A549 (cell line): ENCODE measurements at regions not wholly inside any gene's neighbourhood (a gene's known extent, or its start where the extent isn't known, plus 50 kb on each side); places are given as distances from the start of the nearest gene placed in this dataset.

Experiments used
- ATAC-seq, 2 experiments: fragments of 200-7000 bp in 1 of 2; fragments of >200 bp in 1 of 2; cut with Nextera tagmentation in 1 of 2; cut with Tn5 transposase in 1 of 2; 3 replicates each; pipeline versions ENCODE4 v1.8.0 to v1.9.1; 2018 to 2020; ENCODE audit warnings: mild to moderate bottlenecking in 1 of 2, moderate library complexity in 1 of 2
- CTCF ChIA-PET: fragments of 300-600 bp; sonication (Branson Sonifier 250); formaldehyde crosslinking; extraction: SDS; loops from one replicate; lab custom pipeline; 2021; ENCODE audit warnings: antibody characterized with exemption, inconsistent platforms; lab: Yijun Ruan, JAX
- POLR2A ChIA-PET: fragments of 350-600 bp; formaldehyde crosslinking; extraction: SDS; loops from one replicate; lab custom pipeline; 2021; ENCODE audit warnings: antibody characterized with exemption, inconsistent platforms; lab: Yijun Ruan, JAX
- DNase-seq, 2 experiments: peaks; one replicate each; pipeline versions ENCODE4 v3.0.0 to v3.0.0-alpha.2; 2011 to 2016; ENCODE audit warnings: low read depth in 1 of 2, low spot score in 1 of 2
- FAIRE-seq: peaks from 2 replicates; lab custom pipeline; 2011; peaks lifted over from hg19 to GRCh38; lab: Jason Lieb, UNC
- H3K27ac ChIP-seq, 2 experiments: fragments of >200 bp; sonication (Bioruptor Twin); formaldehyde crosslinking; 3 replicates each; pipeline ENCODE4 v1.5.1; 2016 to 2017
- H3K4me1 ChIP-seq: fragments of >200 bp; sonication (Bioruptor Twin); formaldehyde crosslinking; 3 replicates; pipeline ENCODE4 v1.6.1; 2016
- H3K4me2 ChIP-seq: fragments of >200 bp; sonication (Bioruptor Twin); formaldehyde crosslinking; 3 replicates; pipeline ENCODE4 v1.6.1; 2016
- H3K4me3 ChIP-seq: fragments of >200 bp; sonication (Bioruptor Twin); formaldehyde crosslinking; 3 replicates; pipeline ENCODE4 v1.5.1; 2016
- H3K9me3 ChIP-seq: fragments of >200 bp; sonication (Bioruptor Twin); formaldehyde crosslinking; 3 replicates; pipeline ENCODE4 v1.6.1; 2016
- ATOH8 ChIP-seq: fragments of 250-450 bp; sonication (Bioruptor Pico); IDR thresholded peaks from 2 replicates; pipeline ENCODE4 v1.5.0; 2020; ENCODE audit warnings: low read depth, mild to moderate bottlenecking, moderate library complexity
- BHLHE40 ChIP-seq: IDR thresholded peaks from 2 replicates; pipeline ENCODE4 v1.6.1; 2012; ENCODE audit warnings: low read depth, low read length, inconsistent platforms
- CHD4 ChIP-seq: fragments of 200-600 bp; sonication (generic); IDR thresholded peaks from 2 replicates; pipeline ENCODE4 v1.6.1; 2016; ENCODE audit warnings: antibody characterized with exemption, mild to moderate bottlenecking, borderline replicate concordance
- ELK1 ChIP-seq: fragments of 150-350 bp; IDR thresholded peaks from 2 replicates; pipeline ENCODE4 v1.6.1; 2014; ENCODE audit warnings: low read depth, mild to moderate bottlenecking, low read length
- EP300 ChIP-seq, 2 experiments: fragments of >200 bp; sonication (Bioruptor Twin); formaldehyde crosslinking; IDR thresholded peaks; 2 replicates in 1 of 2; 3 replicates in 1 of 2; pipeline ENCODE4 v1.6.1; 2016 to 2017
- ESRRA ChIP-seq: fragments of 150-350 bp; IDR thresholded peaks from 2 replicates; pipeline ENCODE4 v1.6.1; 2014; ENCODE audit warnings: mild to moderate bottlenecking, low read length, borderline replicate concordance
- FOSL2 ChIP-seq, 2 experiments: fragments of 450-650 bp in 1 of 2; fragments of >200 bp in 1 of 2; sonication (Bioruptor Twin) in 1 of 2; formaldehyde crosslinking; IDR thresholded peaks; 2 replicates each; pipeline versions ENCODE4 v1.5.0 to v1.6.1; 2016 to 2020; ENCODE audit warnings: mild to moderate bottlenecking in 1 of 2, moderate library complexity in 1 of 2
- FOXS1 ChIP-seq: fragments of 250-450 bp; sonication (Bioruptor Pico); IDR thresholded peaks from 2 replicates; pipeline ENCODE4 v1.5.0; 2020; ENCODE audit warnings: mild to moderate bottlenecking, moderate library complexity
- GATA3 ChIP-seq: IDR thresholded peaks from 2 replicates; pipeline ENCODE4 v1.6.1; 2012; ENCODE audit warnings: borderline replicate concordance
- HES2 ChIP-seq: fragments of >200 bp; sonication (Bioruptor Twin); formaldehyde crosslinking; IDR thresholded peaks from 2 replicates; pipeline ENCODE4 v1.6.1; 2016
- HMGXB4 ChIP-seq: fragments of 250-450 bp; sonication (Bioruptor Pico); IDR thresholded peaks from 2 replicates; pipeline ENCODE4 v1.5.0; 2021; ENCODE audit warnings: mild to moderate bottlenecking, moderate library complexity, borderline replicate concordance
- HOXB13 ChIP-seq: fragments of 250-450 bp; sonication (Bioruptor Pico); IDR thresholded peaks from 2 replicates; pipeline ENCODE4 v1.5.0; 2020; ENCODE audit warnings: low read depth, mild to moderate bottlenecking, moderate library complexity
- HOXB5 ChIP-seq: fragments of 250-450 bp; sonication (Bioruptor Pico); IDR thresholded peaks from 2 replicates; pipeline ENCODE4 v1.5.0; 2020; ENCODE audit warnings: mild to moderate bottlenecking, moderate library complexity
- JUN ChIP-seq, 2 experiments: fragments of >200 bp; sonication (Bioruptor Twin); formaldehyde crosslinking; IDR thresholded peaks; 2 replicates in 1 of 2; 3 replicates in 1 of 2; pipeline ENCODE4 v1.6.1; 2016 to 2017
- JUNB ChIP-seq: fragments of >200 bp; sonication (Bioruptor Twin); formaldehyde crosslinking; IDR thresholded peaks from 2 replicates; pipeline ENCODE4 v1.6.1; 2016
- MAFK ChIP-seq: fragments of 450-650 bp; IDR thresholded peaks from 2 replicates; pipeline ENCODE4 v1.6.1; 2014; ENCODE audit not compliant: partially characterized antibody
- MYC ChIP-seq: IDR thresholded peaks from 2 replicates; pipeline ENCODE4 v1.6.1; 2012; ENCODE audit warnings: mild to moderate bottlenecking, inconsistent platforms, low read length, improper control_type of control experiment, borderline replicate concordance
- NPAS2 ChIP-seq: fragments of 250-450 bp; sonication (Bioruptor Pico); IDR thresholded peaks from 2 replicates; pipeline ENCODE4 v1.8.0; 2022; ENCODE audit warnings: mild to moderate bottlenecking, moderate library complexity, borderline replicate concordance
- POLR2A ChIP-seq: IDR thresholded peaks from 2 replicates; pipeline ENCODE4 v1.6.1; 2012; ENCODE audit warnings: mild to moderate bottlenecking, low read length
- POLR2AphosphoS2 ChIP-seq: conservative IDR thresholded peaks from 2 replicates; pipeline ENCODE4 v1.6.1; 2012; ENCODE audit warnings: low read length, improper control_type of control experiment, inconsistent platforms
- RARB ChIP-seq: fragments of 250-450 bp; sonication (Bioruptor Pico); IDR thresholded peaks from 2 replicates; pipeline ENCODE4 v1.8.0; 2021; ENCODE audit warnings: mild to moderate bottlenecking, moderate library complexity
- RFX5 ChIP-seq: fragments of 450-650 bp; IDR thresholded peaks from 2 replicates; pipeline ENCODE4 v1.7.1; 2014; ENCODE audit warnings: antibody characterized with exemption, mild to moderate bottlenecking, moderate library complexity
- SMC3 ChIP-seq: fragments of >200 bp; sonication (Bioruptor Twin); formaldehyde crosslinking; IDR thresholded peaks from 3 replicates; pipeline ENCODE4 v1.6.1; 2018; ENCODE audit warnings: inconsistent platforms
- SREBF2 ChIP-seq: fragments of 450-650 bp; IDR thresholded peaks from 2 replicates; pipeline ENCODE4 v1.6.1; 2014; ENCODE audit warnings: mild to moderate bottlenecking, moderate library complexity
- TFCP2L1 ChIP-seq: fragments of 250-450 bp; sonication (Bioruptor Pico); IDR thresholded peaks from 2 replicates; pipeline ENCODE4 v1.5.0; 2021; ENCODE audit warnings: mild to moderate bottlenecking
- WGBS: methylation state at CpG from one replicate; pipeline ENCODE4 v1.1.6; 2017; ENCODE audit errors: missing lambda C conversion rate; 5-methylcytosine and 5-hydroxymethylcytosine counted together
- TF ChIP-seq, protein P1 (sequence below): fragments of 450-650 bp; IDR thresholded peaks from 2 replicates; pipeline ENCODE4 v1.6.1; 2014; ENCODE audit warnings: antibody characterized with exemption

GRCh38 chrX:149313871-149314371, 191.2 kb downstream of the IDS start:
- TF ChIP-seq EP300 (IDR thresholded peaks at IDR 0.05) (no peak), HES2 (no peak), CHD4 (no peak), HOXB13 (CRISPR knock-in tag) (no peak), TFCP2L1 (CRISPR knock-in tag) (no peak), RARB (CRISPR knock-in tag) (no peak), MYC (no peak), ATOH8 (CRISPR knock-in tag) (no peak), ESRRA (no peak), FOXS1 (no peak), HMGXB4 (CRISPR knock-in tag) (no peak), POLR2AphosphoS2 (no peak)
- TF ChIP-seq, all 56 proteins: peak for 0
- Histone ChIP-seq H3K4me2 (no peak overlapping the region), H3K4me1 (no peaks in the 10 kb centered on the region), H3K9me3 (no peaks in the 10 kb centered on the region), H3K4me3 (no peak overlapping the region), H3K27ac (no peak overlapping the region)
- FAIRE-seq (no peak), DNase-seq (no peak), ATAC-seq (no peak)
- 23% methylated on average over 11 of the region's 11 CpGs for WGBS
- ChIA-PET CTCF (no interaction called here), POLR2A (no interaction called here)

DNA sequence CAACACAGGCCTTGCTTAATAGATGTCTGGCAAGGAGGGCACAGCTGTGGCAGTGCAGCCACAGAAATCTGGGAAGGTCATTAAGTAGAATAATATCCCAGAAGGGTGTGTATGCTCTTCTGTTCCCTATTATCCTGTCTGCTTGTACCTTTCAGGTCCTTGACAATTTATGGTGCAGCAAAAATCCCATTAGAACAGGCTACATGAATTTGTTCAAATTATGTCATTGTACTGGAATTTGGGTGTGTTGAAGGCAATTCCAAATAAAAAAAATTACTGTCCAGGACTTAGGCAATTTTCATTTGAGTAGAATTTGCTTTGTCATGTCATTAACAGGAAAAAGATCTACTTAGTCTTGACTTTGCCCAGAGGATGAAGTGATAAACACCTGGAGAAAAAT, 192.1 kb downstream of the IDS start:
- ATAC-seq = no peak
- H3K4me1 ChIP-seq = no peaks in the 10 kb centered on the region
- no peak for FAIRE-seq
- no peak for DNase-seq
- no peak for TF ChIP-seq NPAS2 (CRISPR knock-in tag)
- TF ChIP-seq MYC = no peak
- no peak for TF ChIP-seq MAFK
- no peak for TF ChIP-seq GATA3
- TF ChIP-seq, protein P1, sequence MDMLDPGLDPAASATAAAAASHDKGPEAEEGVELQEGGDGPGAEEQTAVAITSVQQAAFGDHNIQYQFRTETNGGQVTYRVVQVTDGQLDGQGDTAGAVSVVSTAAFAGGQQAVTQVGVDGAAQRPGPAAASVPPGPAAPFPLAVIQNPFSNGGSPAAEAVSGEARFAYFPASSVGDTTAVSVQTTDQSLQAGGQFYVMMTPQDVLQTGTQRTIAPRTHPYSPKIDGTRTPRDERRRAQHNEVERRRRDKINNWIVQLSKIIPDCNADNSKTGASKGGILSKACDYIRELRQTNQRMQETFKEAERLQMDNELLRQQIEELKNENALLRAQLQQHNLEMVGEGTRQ = no peak
- TF ChIP-seq HOXB5 (CRISPR knock-in tag) = no peak
- no peak for TF ChIP-seq RARB (CRISPR knock-in tag)
- no peak for TF ChIP-seq ELK1
- TF ChIP-seq HOXB13 (CRISPR knock-in tag) = no peak
- no peak overlapping the region for H3K4me3 ChIP-seq
- H3K27ac ChIP-seq = no peak overlapping the region
- POLR2A ChIA-PET = no interaction called here
- H3K9me3 ChIP-seq = no peaks in the 10 kb centered on the region
- no peak overlapping the region for H3K4me2 ChIP-seq
- CTCF ChIA-PET = no interaction called here

DNA sequence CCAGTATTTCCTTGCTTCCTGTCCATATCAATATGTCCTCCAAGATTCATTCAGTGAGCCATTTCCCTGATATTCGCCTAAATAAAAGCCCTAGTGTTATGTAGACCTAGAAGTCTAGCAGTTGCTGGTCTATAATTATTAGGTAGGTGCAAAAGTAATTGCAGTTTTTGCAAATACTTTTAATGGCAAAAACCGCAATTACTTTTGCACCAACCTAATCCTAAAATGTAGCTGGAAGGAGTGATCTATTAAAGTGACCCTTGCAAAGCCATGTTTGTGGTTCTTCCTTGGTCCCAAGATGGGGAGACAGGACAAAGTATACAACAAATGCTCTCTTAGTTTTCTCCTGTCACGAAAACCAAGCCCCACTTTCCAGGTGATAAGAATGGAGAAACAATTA, 193.0 kb downstream of the IDS start:
- TF ChIP-seq JUN (IDR thresholded peaks at IDR 0.05) (no peak), SREBF2 (no peak), EP300 (IDR thresholded peaks at IDR 0.05) (no peak), BHLHE40 (no peak), MYC (no peak), SMC3 (no peak), TFCP2L1 (CRISPR knock-in tag) (no peak), FOSL2 (IDR thresholded peaks at IDR 0.05) (no peak), FOSL2 (CRISPR knock-in tag; IDR thresholded peaks at IDR 0.05) (no peak), RFX5 (no peak), FOXS1 (no peak), GATA3 (no peak), JUNB (no peak), POLR2A (no peak), HOXB5 (CRISPR knock-in tag) (no peak)
- TF ChIP-seq, protein P1 = no peak
- TF ChIP-seq, all 56 proteins: peak for 0
- Histone ChIP-seq H3K27ac (no peak overlapping the region), H3K4me2 (no peak overlapping the region), H3K4me3 (no peak overlapping the region), H3K9me3 (no peaks in the 10 kb centered on the region), H3K4me1 (no peaks in the 10 kb centered on the region)
- DNase-seq (no peak), ATAC-seq (no peak), FAIRE-seq (no peak)
- POLR2A ChIA-PET = no interaction called here
- CTCF ChIA-PET = no interaction called here
- 17% methylated on average over 3 of the region's 3 CpGs for WGBS
